Stomach (tissue), 4 donors: ENCODE measurements at regions not wholly inside any gene's neighbourhood (a gene's known extent, or its start where the extent isn't known, plus 50 kb on each side); places are given as distances from the start of the nearest gene placed in this dataset.

Source experiments
- CTCF ChIP-seq, 7 experiments: fragments of 450-650 bp in 4 of 7; fragments of 200-600 bp in 3 of 7; sonication (generic) in 3 of 7; IDR thresholded peaks; one replicate each; pipeline ENCODE4 v1.5.1; 2016 to 2019; ENCODE audit warnings: antibody characterized with exemption in 7 of 7, control low read depth in 2 of 7, mild to moderate bottlenecking in 1 of 7
- EP300 ChIP-seq: sonication (generic); formaldehyde crosslinking; IDR thresholded peaks from one replicate; pipeline ENCODE4 v1.6.1; 2017; ENCODE audit warnings: antibody characterized with exemption
- POLR2A ChIP-seq, 4 donors: fragments of 450-650 bp; IDR thresholded peaks; one replicate each; pipeline ENCODE4 v1.6.1; 2016; ENCODE audit warnings: antibody characterized with exemption in 4 of 4, control low read depth in 2 of 4, mild to moderate bottlenecking in 1 of 4, moderate library complexity in 1 of 4

DNA sequence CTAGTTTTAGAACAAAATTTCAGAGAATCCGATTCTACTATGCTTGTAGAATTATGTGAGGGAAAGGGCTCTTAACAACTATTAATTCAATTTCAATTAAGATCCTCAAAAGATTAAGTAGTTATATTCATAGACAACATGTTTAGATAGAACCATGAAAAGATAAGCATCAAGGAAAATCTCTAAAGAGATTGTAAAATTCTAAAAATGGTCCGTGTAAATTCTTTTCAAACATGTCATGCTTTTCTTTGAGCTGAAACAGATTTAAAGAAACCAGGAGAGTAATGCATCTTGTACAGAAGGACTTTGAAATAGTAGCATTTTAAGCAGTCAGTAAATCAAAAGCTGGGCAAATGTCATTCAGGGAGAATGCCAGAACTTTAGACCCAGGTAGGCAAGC is 1080.6 kb upstream of the B3GALT2 start:
- TF ChIP-seq CTCF (IDR thresholded peaks at IDR 0.05) (no peak), POLR2A (IDR thresholded peaks at IDR 0.05) (no peak), EP300 (no peak)
